HCT116 (cell line): ENCODE measurements at regions not wholly inside any gene's neighbourhood (a gene's known extent, or its start where the extent isn't known, plus 50 kb on each side); places are given as distances from the start of the nearest gene placed in this dataset.

ENCODE experiments used
- ATAC-seq: fragments of 200-7000 bp; cut with Tn5 transposase; 2 replicates; pipeline ENCODE4 v1.9.1; 2020; ENCODE audit warnings: mild to moderate bottlenecking, moderate library complexity
- BruUV-seq: library from RNA; stranded (reverse); fragments of 400-500 nt; replicated peaks from 2 replicates; lab custom pipeline; 2021; lab: Mats Ljungman, UMichigan
- CTCF ChIA-PET: fragments of 300-600 bp; sonication (Branson Sonifier 250); formaldehyde crosslinking; loops from one replicate; lab custom pipeline; 2021; ENCODE audit warnings: antibody characterized with exemption; lab: Charles Lee
- POLR2A ChIA-PET: fragments of 300-600, 350-600 bp; sonication (Branson Sonifier 250); formaldehyde crosslinking; loops from one replicate; lab custom pipeline; 2021; ENCODE audit warnings: antibody characterized with exemption; lab: Charles Lee
- RAD21 ChIA-PET, 2 experiments: fragments of 300-600 bp; sonication (Branson Sonifier 250); formaldehyde crosslinking; loops; one replicate each; lab custom pipeline; 2023; ENCODE audit warnings: low total read pairs in 2 of 2; ENCODE audit not compliant: uncharacterized antibody in 2 of 2, unreplicated experiment in 2 of 2, low non-redundant PET in 1 of 2; lab: Charles Lee
- DNase-seq: peaks from one replicate; pipeline ENCODE4 v3.0.0-alpha.2; 2010; ENCODE audit warnings: low read depth, low spot score
- H2AFZ ChIP-seq: fragments of 200-600 bp; shearing (Covaris generic), sonication (generic); 2 replicates; pipeline ENCODE4 v1.6.1; 2017; ENCODE audit warnings: low read depth, mixed run types, mixed read lengths, antibody characterized with exemption, low read length; ENCODE audit not compliant: poor library complexity, severe bottlenecking
- H3K27ac ChIP-seq: 2 replicates; pipeline ENCODE4 v1.5.1; 2012; ENCODE audit warnings: low read depth, low read length
- H3K27me3 ChIP-seq: fragments of 200-600 bp; sonication (generic); 2 replicates; pipeline ENCODE4 v1.6.1; 2016; ENCODE audit warnings: mixed run types, low read length, mixed read lengths; ENCODE audit not compliant: insufficient read depth
- H3K36me3 ChIP-seq, 2 experiments: fragments of 200-500 bp in 1 of 2; fragments of 200-600 bp in 1 of 2; sonication (Bioruptor generic) in 1 of 2; sonication (generic) in 1 of 2; 2 replicates each; pipeline versions ENCODE4 v1.5.1 to v1.6.1; 2014 to 2016; ENCODE audit warnings: low read length in 2 of 2, inconsistent platforms in 1 of 2, mixed read lengths in 1 of 2, mixed run types in 1 of 2; ENCODE audit not compliant: insufficient read depth in 2 of 2, control insufficient read depth in 1 of 2
- H3K4me1 ChIP-seq, 2 experiments: fragments of 200-600 bp in 1 of 2; sonication (generic) in 1 of 2; 2 replicates each; pipeline versions ENCODE4 v1.5.1 to v1.6.1; 2012 to 2017; ENCODE audit warnings: low read length in 2 of 2, inconsistent platforms in 1 of 2, mild to moderate bottlenecking in 1 of 2, mixed read lengths in 1 of 2, mixed run types in 1 of 2, moderate library complexity in 1 of 2; ENCODE audit not compliant: insufficient read depth in 2 of 2, control insufficient read depth in 1 of 2
- H3K4me2 ChIP-seq: fragments of 200-600 bp; sonication (generic); 2 replicates; pipeline ENCODE4 v1.6.1; 2017; ENCODE audit warnings: mixed run types, low read length, mixed read lengths
- H3K4me3 ChIP-seq, 2 experiments: fragments of 200-600 bp in 1 of 2; sonication (generic) in 1 of 2; replicated peaks in 1 of 2; 2 replicates each; pipeline ENCODE4 v1.5.1; 2011 to 2016; ENCODE audit warnings: low read length in 2 of 2, control low read depth in 1 of 2, low read depth in 1 of 2, mild to moderate bottlenecking in 1 of 2, mixed read lengths in 1 of 2, mixed run types in 1 of 2
- H3K79me2 ChIP-seq: fragments of 200-600 bp; sonication (generic); 2 replicates; pipeline ENCODE4 v1.6.1; 2017; ENCODE audit warnings: mild to moderate bottlenecking, mixed run types, low read length, moderate library complexity, mixed read lengths; ENCODE audit not compliant: insufficient read depth
- H3K9ac ChIP-seq: fragments of 200-600 bp; sonication (generic); 2 replicates; pipeline ENCODE4 v1.6.1; 2016; ENCODE audit warnings: low read length, mixed read lengths
- H3K9me2 ChIP-seq: fragments of 200-600 bp; sonication (generic), shearing (Covaris generic); 2 replicates; pipeline ENCODE4 v1.6.1; 2017; ENCODE audit warnings: mixed run types, mild to moderate bottlenecking, moderate library complexity; ENCODE audit not compliant: insufficient read depth
- H3K9me3 ChIP-seq, 2 experiments: fragments of 200-500 bp in 1 of 2; fragments of 200-600 bp in 1 of 2; sonication (Bioruptor generic) in 1 of 2; sonication (generic) in 1 of 2; 2 replicates each; pipeline ENCODE4 v1.6.1; 2014 to 2017; ENCODE audit warnings: low read length in 2 of 2, mixed read lengths in 2 of 2, inconsistent platforms in 1 of 2, low read depth in 1 of 2, mild to moderate bottlenecking in 1 of 2, mixed run types in 1 of 2, moderate library complexity in 1 of 2; ENCODE audit not compliant: control insufficient read depth in 1 of 2, insufficient read depth in 1 of 2
- H4K20me1 ChIP-seq: fragments of 200-600 bp; sonication (generic), shearing (Covaris generic); 2 replicates; pipeline ENCODE4 v1.6.1; 2017; ENCODE audit warnings: mixed run types, mild to moderate bottlenecking, moderate library complexity; ENCODE audit not compliant: insufficient read depth
- CBX3 ChIP-seq: IDR thresholded peaks from 2 replicates; pipeline ENCODE4 v1.6.1; 2012; ENCODE audit warnings: low read depth
- CTCF ChIP-seq, 3 experiments: fragments of 200-600 bp in 1 of 3; sonication (generic) in 1 of 3; IDR thresholded peaks in 2 of 3; conservative IDR thresholded peaks in 1 of 3; 2 replicates each; pipeline ENCODE4 v1.5.1; 2012 to 2017; ENCODE audit warnings: low read depth in 2 of 3, low read length in 2 of 3, antibody characterized with exemption in 1 of 3, borderline replicate concordance in 1 of 3, control low read depth in 1 of 3, mild to moderate bottlenecking in 1 of 3, mixed read lengths in 1 of 3, mixed run types in 1 of 3, moderate library complexity in 1 of 3; ENCODE audit not compliant: insufficient read depth in 1 of 3
- EGR1 ChIP-seq: IDR thresholded peaks from 2 replicates; pipeline ENCODE4 v1.6.1; 2012; ENCODE audit warnings: low read depth
- EZH2 ChIP-seq: fragments of 200-600 bp; sonication (generic); IDR thresholded peaks from 2 replicates; pipeline ENCODE4 v1.6.1; 2017; ENCODE audit warnings: antibody characterized with exemption, mixed run types
- FOSL1 ChIP-seq: IDR thresholded peaks from 2 replicates; pipeline ENCODE4 v1.6.1; 2012; ENCODE audit warnings: low read depth
- JUND ChIP-seq: IDR thresholded peaks from 2 replicates; pipeline ENCODE4 v1.6.1; 2012
- POLR2A ChIP-seq: IDR thresholded peaks from 2 replicates; pipeline ENCODE4 v1.7.0; 2011; ENCODE audit warnings: borderline replicate concordance; ENCODE audit not compliant: insufficient read depth, insufficient read length; ENCODE audit errors: extremely low read depth
- POLR2AphosphoS5 ChIP-seq: IDR thresholded peaks from 2 replicates; pipeline ENCODE4 v1.6.1; 2011; ENCODE audit warnings: mild to moderate bottlenecking, low read depth, low read length, moderate library complexity
- SP1 ChIP-seq: IDR thresholded peaks from 2 replicates; pipeline ENCODE4 v1.6.1; 2012; ENCODE audit warnings: low read depth
- YY1 ChIP-seq: IDR thresholded peaks from 2 replicates; pipeline ENCODE4 v1.6.1; 2011; ENCODE audit warnings: low read length, low read depth, moderate library complexity, mild to moderate bottlenecking; ENCODE audit not compliant: insufficient replicate concordance; ENCODE audit errors: extremely low read depth
- ZBTB33 ChIP-seq: IDR thresholded peaks from 2 replicates; pipeline ENCODE4 v1.6.1; 2011; ENCODE audit warnings: mild to moderate bottlenecking, low read length, moderate library complexity; ENCODE audit not compliant: insufficient replicate concordance; ENCODE audit errors: extremely low read depth
- ZFX ChIP-seq: fragments of 450-650 bp; IDR thresholded peaks from 2 replicates; pipeline ENCODE4 v1.6.1; 2017
- ZNF274 ChIP-seq: fragments of 200-500 bp; sonication (Bioruptor generic); IDR thresholded peaks from 2 replicates; pipeline ENCODE4 v1.6.1; 2014; ENCODE audit warnings: mild to moderate bottlenecking, low read depth, low read length, inconsistent platforms
- intact Hi-C: fragments of 100-400 bp; cut with micrococcal nuclease; formaldehyde crosslinking; loops from 2 replicates; pipeline ENCODE4 v1.10.0; 2022

GRCh38 chr7:89775459-89775858 is 378.8 kb upstream of the STEAP1 start:
- no TSS peak for BruUV-seq
- ChIA-PET CTCF (no interaction called here), RAD21 (no interaction called here), POLR2A (no interaction called here)
- no peaks in the 10 kb centered on the region for H4K20me1 ChIP-seq
- H3K27me3 ChIP-seq: no peaks in the 10 kb centered on the region
- no peak overlapping the region for H3K27ac ChIP-seq
- no peaks in the 10 kb centered on the region for H3K4me1 ChIP-seq
- no peaks in the 10 kb centered on the region for H3K79me2 ChIP-seq
- no peaks in the 10 kb centered on the region for H3K36me3 ChIP-seq
- no peak for ATAC-seq
- no peak for DNase-seq
- intact Hi-C loops: no loop called here
- TF ChIP-seq EZH2 (no peak), ZFX (no peak), SP1 (no peak), ZNF274 (no peak), CBX3 (no peak), JUND (no peak)
- H2AFZ ChIP-seq: no peak overlapping the region
- H3K9me3 ChIP-seq: no peaks in the 10 kb centered on the region
- no peak overlapping the region for H3K9ac ChIP-seq
- no peaks in the 10 kb centered on the region for H3K9me2 ChIP-seq
- no peak overlapping the region for H3K4me3 ChIP-seq
- no peak overlapping the region for H3K4me2 ChIP-seq

DNA sequence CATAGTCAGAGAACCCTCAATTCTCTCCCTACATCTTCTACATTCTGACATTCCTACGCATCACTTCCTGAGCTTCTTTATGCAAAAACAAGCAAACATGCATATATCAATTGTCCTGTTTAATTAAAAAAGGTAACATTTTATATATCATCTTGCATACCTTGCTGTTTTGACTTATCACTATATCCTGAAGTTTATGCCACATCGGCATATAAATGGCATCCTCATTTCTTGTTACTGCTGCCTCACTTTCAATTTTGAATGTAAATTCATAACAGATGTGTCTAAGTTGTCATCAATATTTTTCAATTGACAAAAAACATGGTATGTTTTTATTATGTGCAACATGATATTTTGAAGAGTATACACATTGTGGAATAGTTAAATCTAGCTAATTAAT is 377.3 kb upstream of the STEAP1 start:
- Histone ChIP-seq H3K27me3 (no peaks in the 10 kb centered on the region), H3K9ac (no peak overlapping the region), H3K4me1 (no peaks in the 10 kb centered on the region), H3K4me2 (no peak overlapping the region), H3K9me2 (no peaks in the 10 kb centered on the region), H3K9me3 (no peaks in the 10 kb centered on the region)
- POLR2A ChIA-PET: no interaction called here
- no peak for DNase-seq
- CTCF ChIA-PET: no interaction called here
- RAD21 ChIA-PET: no interaction called here
- TF ChIP-seq ZNF274 (no peak), CTCF (IDR thresholded peaks at IDR 0.05 in 2 of 3, conservative IDR thresholded peaks at IDR 0.05 in 1 of 3; ENCODE audit: borderline replicate concordance in 1 of 3, insufficient read depth in 1 of 3, low read depth in 2 of 3, low read length in 2 of 3) (no peak), ZBTB33 (no peak), SP1 (no peak), POLR2A (no peak), POLR2AphosphoS5 (no peak), YY1 (no peak), EGR1 (no peak), FOSL1 (no peak)
- TF ChIP-seq, all 23 proteins: peak for 0
- no peak for ATAC-seq
- BruUV-seq: no TSS peak
- Histone ChIP-seq H3K79me2 (no peaks in the 10 kb centered on the region), H3K36me3 (no peaks in the 10 kb centered on the region), H4K20me1 (no peaks in the 10 kb centered on the region), H3K27ac (no peak overlapping the region), H2AFZ (no peak overlapping the region), H3K4me3 (no peak overlapping the region)
- intact Hi-C loops: no loop called here
